ENCODE measurements at regions not wholly inside any gene's neighbourhood (a gene's known extent, or its start where the extent isn't known, plus 50 kb on each side); places are given as distances from the start of the nearest gene placed in this dataset.

- no peak for TF ChIP-seq CTCF (conservative IDR thresholded peaks at IDR 0.05; ENCODE audit: low read length)
- TF ChIP-seq EZH2phosphoT487 (IDR thresholded peaks at IDR 0.05; ENCODE audit: borderline replicate concordance), result no peak
Observed at GRCh38 chr4:121226362-121226761, 62.2 kb upstream of the TNIP3 start.

Measured in Loucy (cell line).